Loucy (cell line): ENCODE measurements at regions not wholly inside any gene's neighbourhood (a gene's known extent, or its start where the extent isn't known, plus 50 kb on each side); places are given as distances from the start of the nearest gene placed in this dataset.

Experiments used
- H2AFZ ChIP-seq: fragments of 200-600 bp; sonication (generic); 2 replicates; pipeline ENCODE4 v1.6.0; 2016; ENCODE audit warnings: antibody characterized with exemption, mild to moderate bottlenecking, low read length, moderate library complexity
- H3F3A ChIP-seq: fragments of 200-600 bp; 2 replicates; pipeline ENCODE4 v1.6.0; 2016; ENCODE audit warnings: antibody characterized with exemption, low read depth, mild to moderate bottlenecking
- H3K27me3 ChIP-seq: fragments of 200-600 bp; sonication (generic); 2 replicates; pipeline ENCODE4 v1.6.1; 2014; ENCODE audit warnings: low read length, mild to moderate bottlenecking; ENCODE audit not compliant: insufficient read depth, poor library complexity, severe bottlenecking
- H3K36me3 ChIP-seq: fragments of 200-600 bp; sonication (generic); 2 replicates; pipeline ENCODE4 v1.6.1; 2016; ENCODE audit warnings: low read length; ENCODE audit not compliant: insufficient read depth
- H3K4me1 ChIP-seq: fragments of 200-600 bp; sonication (generic); 2 replicates; pipeline ENCODE4 v1.5.1; 2014; ENCODE audit warnings: low read length, mild to moderate bottlenecking; ENCODE audit not compliant: insufficient read depth, poor library complexity, severe bottlenecking
- H3K4me2 ChIP-seq: fragments of 200-600 bp; sonication (generic); 2 replicates; pipeline ENCODE4 v1.6.0; 2014; ENCODE audit warnings: antibody characterized with exemption, low read length, low read depth, mild to moderate bottlenecking; ENCODE audit not compliant: poor library complexity, severe bottlenecking
- H3K4me3 ChIP-seq: fragments of 200-600 bp; sonication (generic); 2 replicates; pipeline ENCODE4 v1.5.1; 2014; ENCODE audit warnings: low read length, mild to moderate bottlenecking, mixed read lengths; ENCODE audit not compliant: poor library complexity, severe bottlenecking
- H3K79me2 ChIP-seq: fragments of 200-600 bp; sonication (generic); 2 replicates; pipeline ENCODE4 v1.6.1; 2014; ENCODE audit warnings: low read length; ENCODE audit not compliant: insufficient read depth
- H3K9ac ChIP-seq: fragments of 200-600 bp; sonication (generic); 2 replicates; pipeline ENCODE4 v1.6.0; 2014; ENCODE audit warnings: mild to moderate bottlenecking, low read depth, low read length, moderate library complexity; ENCODE audit not compliant: poor library complexity, severe bottlenecking
- H3K9me2 ChIP-seq: fragments of 200-600 bp; sonication (generic); replicated peaks from 2 replicates; pipeline ENCODE4 v1.6.1; 2016; ENCODE audit warnings: low read depth, low read length, mixed read lengths
- H3K9me3 ChIP-seq: fragments of 200-600 bp; sonication (generic); 2 replicates; pipeline ENCODE4 v1.6.1; 2014; ENCODE audit warnings: mild to moderate bottlenecking, antibody characterized with exemption, low read length, low read depth; ENCODE audit not compliant: insufficient read depth
- H4K20me1 ChIP-seq: fragments of 200-600 bp; sonication (generic); 2 replicates; pipeline ENCODE4 v1.6.0; 2014; ENCODE audit warnings: antibody characterized with exemption, low read length, mild to moderate bottlenecking; ENCODE audit not compliant: insufficient read depth, poor library complexity, severe bottlenecking
- CTCF ChIP-seq: fragments of 200-600 bp; sonication (generic); conservative IDR thresholded peaks from 2 replicates; pipeline ENCODE4 v1.5.1; 2014; ENCODE audit warnings: mild to moderate bottlenecking, antibody characterized with exemption, low read length
- EZH2phosphoT487 ChIP-seq: fragments of 200-600 bp; IDR thresholded peaks from 2 replicates; pipeline ENCODE4 v1.6.1; 2018; ENCODE audit warnings: antibody characterized with exemption, mild to moderate bottlenecking, moderate library complexity, borderline replicate concordance

DNA sequence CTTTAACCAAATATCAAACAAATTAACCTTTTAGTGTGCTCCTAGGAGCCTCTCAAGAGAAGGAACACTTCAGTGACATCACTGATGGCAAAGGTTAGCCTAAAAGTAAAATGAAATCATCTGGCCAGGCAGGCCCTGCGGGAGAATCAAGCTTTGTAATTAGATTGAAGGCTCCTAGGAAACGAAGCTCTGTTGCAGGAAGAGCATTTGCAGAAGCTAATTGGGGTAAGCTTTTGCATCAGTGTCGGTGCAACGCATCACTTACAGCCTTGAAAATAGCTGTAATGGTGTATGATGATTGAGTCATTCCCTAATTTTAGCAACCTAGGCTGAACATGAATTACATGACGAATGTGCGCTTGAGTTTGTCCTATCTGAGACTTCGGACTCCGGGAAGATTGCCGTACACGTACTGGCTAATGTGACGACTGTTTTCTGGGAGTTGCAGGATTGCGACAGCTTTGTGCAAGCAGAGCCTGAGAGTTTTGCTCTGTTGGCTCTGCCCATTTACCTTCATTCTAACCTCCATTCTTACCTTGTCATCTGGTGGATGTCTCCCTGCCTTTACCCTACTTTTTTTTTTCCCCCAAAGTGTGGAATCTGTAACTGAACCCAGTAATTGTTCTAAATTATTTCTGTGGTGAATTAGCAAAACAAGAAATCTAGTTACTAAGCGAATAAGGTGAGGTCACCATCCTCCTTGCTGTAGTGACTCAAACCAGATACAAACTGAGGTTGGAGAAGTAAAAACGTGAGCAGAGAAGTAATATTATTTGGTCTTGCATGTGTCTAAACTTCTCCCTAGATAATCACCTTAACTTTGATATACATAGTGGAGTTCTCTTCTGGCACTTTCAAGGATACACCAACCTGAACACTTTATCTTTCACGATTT is 675.9 kb upstream of the CITED2 start:
- no peak for TF ChIP-seq EZH2phosphoT487
- no peak for TF ChIP-seq CTCF
- Histone ChIP-seq H3K9me3 (no peaks in the 10 kb centered on the region), H3K4me3 (no peak overlapping the region), H4K20me1 (no peaks in the 10 kb centered on the region), H3K9ac (no peak overlapping the region), H3K4me1 (no peaks in the 10 kb centered on the region), H3K79me2 (no peaks in the 10 kb centered on the region), H3K27me3 (no peaks in the 10 kb centered on the region), H3F3A (no peaks in the 10 kb centered on the region), H3K4me2 (no peak overlapping the region), H3K9me2 (no peaks in the 10 kb centered on the region), H3K36me3 (no peaks in the 10 kb centered on the region), H2AFZ (no peak overlapping the region)

DNA sequence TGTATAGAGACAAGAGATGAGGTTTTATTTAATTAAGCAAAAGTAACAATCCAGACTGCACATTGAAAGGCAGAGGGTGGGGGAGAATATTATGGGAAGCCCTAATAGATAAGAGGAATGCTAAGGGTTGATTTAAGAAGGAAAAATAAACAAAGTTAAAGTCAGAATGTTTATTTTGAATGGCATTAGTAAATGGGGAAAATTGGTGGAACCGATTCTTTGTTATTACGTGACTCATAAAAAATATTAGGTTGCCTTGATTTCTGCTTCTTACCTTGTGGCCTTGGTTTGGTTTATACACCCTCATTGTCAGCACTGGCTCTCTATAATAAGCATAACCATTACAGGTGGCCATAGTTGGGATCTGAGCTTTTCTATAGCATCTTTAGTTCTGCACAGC is 674.8 kb upstream of the CITED2 start:
- H3K79me2 ChIP-seq: no peaks in the 10 kb centered on the region
- H3K9me2 ChIP-seq: no peaks in the 10 kb centered on the region
- H3K9me3 ChIP-seq: no peaks in the 10 kb centered on the region
- no peaks in the 10 kb centered on the region for H3K27me3 ChIP-seq
- no peak overlapping the region for H3K4me3 ChIP-seq
- no peak overlapping the region for H2AFZ ChIP-seq
- H3K4me2 ChIP-seq: no peak overlapping the region
- H3K9ac ChIP-seq: no peak overlapping the region
- H3K4me1 ChIP-seq: no peaks in the 10 kb centered on the region
- H3F3A ChIP-seq: no peaks in the 10 kb centered on the region
- no peak for TF ChIP-seq CTCF
- TF ChIP-seq EZH2phosphoT487: no peak
- H4K20me1 ChIP-seq: no peaks in the 10 kb centered on the region
- no peaks in the 10 kb centered on the region for H3K36me3 ChIP-seq

DNA sequence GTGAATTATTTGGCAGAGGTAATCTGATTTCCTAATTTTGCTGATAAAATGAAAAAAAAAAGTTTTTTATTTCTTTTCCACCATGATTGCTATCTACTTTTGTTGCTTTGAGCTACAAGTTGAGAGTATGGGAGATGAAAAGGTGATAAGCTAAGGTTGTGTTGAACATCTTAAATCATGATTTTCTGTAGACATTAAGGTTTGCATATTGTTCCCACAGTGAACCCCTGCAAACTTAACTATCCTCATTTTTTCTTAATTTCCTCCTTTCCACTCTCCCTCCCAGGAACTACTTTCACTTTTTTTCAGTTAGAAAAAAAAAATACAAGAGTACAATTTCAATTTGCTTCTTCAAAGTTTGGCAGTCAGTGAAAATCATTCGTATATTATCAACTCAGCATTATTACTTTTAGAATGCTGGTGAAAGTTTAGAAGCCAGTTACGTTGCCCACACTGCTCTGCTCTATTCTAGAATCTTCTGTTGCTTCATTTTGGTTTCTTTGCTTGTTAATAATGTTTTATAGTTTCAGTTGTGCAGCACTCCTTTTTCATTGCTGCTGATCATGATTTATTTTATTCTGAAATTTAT is 673.8 kb upstream of the CITED2 start:
- Histone ChIP-seq H3K4me3 (no peak overlapping the region), H3K4me2 (no peak overlapping the region), H2AFZ (no peak overlapping the region), H3K36me3 (no peaks in the 10 kb centered on the region), H3K9me2 (no peaks in the 10 kb centered on the region), H3K4me1 (no peaks in the 10 kb centered on the region), H4K20me1 (no peaks in the 10 kb centered on the region), H3K9me3 (no peaks in the 10 kb centered on the region), H3K27me3 (no peaks in the 10 kb centered on the region), H3K9ac (no peak overlapping the region), H3K79me2 (no peaks in the 10 kb centered on the region), H3F3A (no peaks in the 10 kb centered on the region)
- TF ChIP-seq CTCF: no peak
- no peak for TF ChIP-seq EZH2phosphoT487
